CD14-positive monocyte (primary cell): ENCODE measurements at regions not wholly inside any gene's neighbourhood (a gene's known extent, or its start where the extent isn't known, plus 50 kb on each side); places are given as distances from the start of the nearest gene placed in this dataset.

Source experiments
- DNase-seq, 3 donors: peaks; one replicate each; pipeline ENCODE4 v3.0.0-alpha.2; 2011 to 2022
- H2AFZ ChIP-seq: 2 replicates; pipeline ENCODE4 v1.6.0; 2012; ENCODE audit warnings: mild to moderate bottlenecking, low read depth, low read length, inconsistent platforms; ENCODE audit not compliant: insufficient read depth, poor library complexity, severe bottlenecking
- H3K27ac ChIP-seq, 2 donors: 1 replicate in 1 of 2; 2 replicates in 1 of 2; pipeline ENCODE4 v1.5.1; 2012 to 2013; ENCODE audit warnings: low read length in 2 of 2, control low read depth in 1 of 2, inconsistent platforms in 1 of 2, low read depth in 1 of 2, mild to moderate bottlenecking in 1 of 2
- H3K27me3 ChIP-seq, 2 donors: one replicate each; pipeline versions ENCODE4 v1.6.0 to v1.6.1; 2011 to 2013; ENCODE audit warnings: low read length in 2 of 2; ENCODE audit not compliant: control insufficient read depth in 2 of 2, insufficient read depth in 2 of 2
- H3K36me3 ChIP-seq, 2 donors: replicated peaks in 1 of 2; 1 replicate in 1 of 2; 2 replicates in 1 of 2; pipeline versions ENCODE4 v1.5.1 to v1.6.1; 2012 to 2013; ENCODE audit warnings: low read length in 2 of 2, control low read depth in 1 of 2, inconsistent platforms in 1 of 2, mild to moderate bottlenecking in 1 of 2; ENCODE audit not compliant: insufficient read depth in 2 of 2, control insufficient read depth in 1 of 2
- H3K4me1 ChIP-seq, 2 donors: 1 replicate in 1 of 2; 2 replicates in 1 of 2; pipeline versions ENCODE4 v1.5.1 to v1.6.1; 2012 to 2013; ENCODE audit warnings: low read length in 2 of 2, control low read depth in 1 of 2, inconsistent platforms in 1 of 2, mild to moderate bottlenecking in 1 of 2, moderate library complexity in 1 of 2; ENCODE audit not compliant: insufficient read depth in 2 of 2, control insufficient read depth in 1 of 2
- H3K4me2 ChIP-seq: replicated peaks from 2 replicates; pipeline ENCODE3; 2012; ENCODE audit warnings: low read length, moderate library complexity, mild to moderate bottlenecking; ENCODE audit not compliant: poor library complexity, severe bottlenecking; ENCODE audit errors: extremely low read depth
- H3K4me3 ChIP-seq, 3 experiments: fragments of 200-600 bp in 1 of 3; sonication (generic) in 1 of 3; replicated peaks in 1 of 3; 1 replicate in 2 of 3; 2 replicates in 1 of 3; pipeline ENCODE4 v1.5.1; 2011 to 2013; ENCODE audit warnings: low read length in 3 of 3, mild to moderate bottlenecking in 3 of 3, control low read depth in 2 of 3, low read depth in 2 of 3, inconsistent platforms in 1 of 3, moderate library complexity in 1 of 3
- H3K79me2 ChIP-seq: 2 replicates; pipeline ENCODE4 v1.6.0; 2012; ENCODE audit warnings: mild to moderate bottlenecking, control low read depth, inconsistent platforms, low read length, moderate library complexity; ENCODE audit not compliant: insufficient read depth
- H3K9ac ChIP-seq: 2 replicates; pipeline ENCODE4 v1.6.0; 2017; ENCODE audit warnings: low read length, mild to moderate bottlenecking; ENCODE audit not compliant: insufficient read depth, poor library complexity, severe bottlenecking
- H3K9me3 ChIP-seq, 2 donors: replicated peaks in 1 of 2; 1 replicate in 1 of 2; 2 replicates in 1 of 2; pipeline versions ENCODE4 v1.5.1 to v1.6.1; 2012 to 2013; ENCODE audit warnings: low read length in 2 of 2, control low read depth in 1 of 2; ENCODE audit not compliant: control insufficient read depth in 1 of 2, insufficient read depth in 1 of 2
- H4K20me1 ChIP-seq: 2 replicates; pipeline ENCODE4 v1.6.0; 2012; ENCODE audit warnings: mild to moderate bottlenecking, low read length, control low read depth, moderate library complexity; ENCODE audit not compliant: insufficient read depth
- H3K27ac Mint-ChIP-seq, 7 donors: one replicate each; pipeline ENCODE4 v1.8.0; 2020; ENCODE audit warnings: mild to moderate bottlenecking in 7 of 7, mixed read lengths in 7 of 7, moderate library complexity in 6 of 7, inconsistent platforms in 2 of 7
- H3K27me3 Mint-ChIP-seq, 3 donors: one replicate each; pipeline ENCODE4 v1.8.0; 2021 to 2022; ENCODE audit warnings: low read depth in 3 of 3, mild to moderate bottlenecking in 3 of 3, mixed read lengths in 3 of 3, moderate library complexity in 3 of 3, inconsistent platforms in 1 of 3
- H3K36me3 Mint-ChIP-seq, 2 donors: one replicate each; pipeline ENCODE4 v1.8.0; 2020; ENCODE audit warnings: mixed read lengths in 2 of 2, inconsistent platforms in 1 of 2, mild to moderate bottlenecking in 1 of 2
- H3K4me1 Mint-ChIP-seq: one replicate; pipeline ENCODE4 v1.8.0; 2020; ENCODE audit warnings: mild to moderate bottlenecking, mixed read lengths
- H3K4me3 Mint-ChIP-seq, 2 donors: one replicate each; pipeline ENCODE4 v1.8.0; 2020; ENCODE audit warnings: mild to moderate bottlenecking in 2 of 2, mixed read lengths in 2 of 2, moderate library complexity in 1 of 2
- H3K9me3 Mint-ChIP-seq, 7 donors: one replicate each; pipeline ENCODE4 v1.8.0; 2020 to 2022; ENCODE audit warnings: mixed read lengths in 7 of 7, mild to moderate bottlenecking in 6 of 7, moderate library complexity in 6 of 7, inconsistent platforms in 2 of 7
- CTCF ChIP-seq: fragments of 200-600 bp; IDR thresholded peaks from one replicate; pipeline ENCODE4 v1.8.0; 2022; ENCODE audit warnings: antibody characterized with exemption, mild to moderate bottlenecking
- WGBS: methylation state at CpG from one replicate; pipeline ENCODE4 v1.1.5; 2013; ENCODE audit warnings: missing lambda C conversion rate; ENCODE audit not compliant: insufficient coverage; 5-methylcytosine and 5-hydroxymethylcytosine counted together
- intact Hi-C, 2 donors: fragments of 100-400 bp; cut with micrococcal nuclease; formaldehyde crosslinking; loops; one replicate each; pipeline versions ENCODE4 v1.15.0 to v1.15.1; 2023

GRCh38 chr13:33717775-33718174 lies 100.2 kb upstream of the RFC3 start:
- peaks cover 20% of the 10 kb centered on the region for H3K4me1 Mint-ChIP-seq
- peaks cover 0 to 15% of the 10 kb centered on the region in 2 donors for H3K4me1 ChIP-seq
- peak overlapping the region in 1 of 2 donors; percentile 33 for H3K4me3 Mint-ChIP-seq
- H3K79me2 ChIP-seq, result no peaks in the 10 kb centered on the region
- no peaks in the 10 kb centered on the region for H3K27me3 ChIP-seq
- H3K27ac ChIP-seq, result no peak overlapping the region
- H3K4me3 ChIP-seq, result no peak overlapping the region
- H4K20me1 ChIP-seq, result no peaks in the 10 kb centered on the region
- peak in 1 of 3 donors; percentile 17 for DNase-seq
- H2AFZ ChIP-seq, result no peak overlapping the region
- peaks cover 0 to 4% of the 10 kb centered on the region in 2 donors for H3K9me3 ChIP-seq
- peaks cover 0 to 1% (median 1%) of the 10 kb centered on the region in 3 donors for H3K27me3 Mint-ChIP-seq
- intact Hi-C loops, result no loop called here
- no peaks in the 10 kb centered on the region for H3K36me3 Mint-ChIP-seq
- peaks cover 0 to 16% (median 4%) of the 10 kb centered on the region in 7 donors for H3K9me3 Mint-ChIP-seq
- no peaks in the 10 kb centered on the region for H3K36me3 ChIP-seq
- H3K9ac ChIP-seq, result no peak overlapping the region
- no peak for TF ChIP-seq CTCF
- H3K4me2 ChIP-seq, result no peak overlapping the region
- peak overlapping the region in 6 of 7 donors; percentile 25 to 84 (median 66) for H3K27ac Mint-ChIP-seq

- WGBS, result no CpG with 5 or more reads among the region's 1 CpG
- H3K27me3 Mint-ChIP-seq, result peaks cover 0 to 1% (median 0%) of the 10 kb centered on the region in 3 donors
- Histone ChIP-seq H3K4me3 (no peak overlapping the region), H2AFZ (no peak overlapping the region), H3K4me1 (peaks cover 23 to 31% of the 10 kb centered on the region in 2 donors), H3K27ac (no peak overlapping the region), H3K9me3 (peaks cover 0 to 4% of the 10 kb centered on the region in 2 donors), H3K36me3 (no peaks in the 10 kb centered on the region), H4K20me1 (no peaks in the 10 kb centered on the region), H3K9ac (no peak overlapping the region), H3K27me3 (no peaks in the 10 kb centered on the region), H3K79me2 (no peaks in the 10 kb centered on the region), H3K4me2 (no peak overlapping the region)
- no peak overlapping the region for H3K4me3 Mint-ChIP-seq
- H3K9me3 Mint-ChIP-seq, result peaks cover 0 to 11% (median 4%) of the 10 kb centered on the region in 7 donors
- intact Hi-C loops, result loop anchor here (5.0 to 10.0 kb wide), 3 partner anchors 177 to 494 kb away; no protein-coding TSS in a partner anchor
- TF ChIP-seq CTCF, result no peak
- DNase-seq, result no peak
- H3K36me3 Mint-ChIP-seq, result no peaks in the 10 kb centered on the region
- peaks cover 33% of the 10 kb centered on the region for H3K4me1 Mint-ChIP-seq
- H3K27ac Mint-ChIP-seq, result peak overlapping the region in 1 of 7 donors; percentile 42
Measured at GRCh38 chr13:33721724-33722123, 96.2 kb upstream of the RFC3 start.
